ENCODE measurements at regions not wholly inside any gene's neighbourhood (a gene's known extent, or its start where the extent isn't known, plus 50 kb on each side); places are given as distances from the start of the nearest gene placed in this dataset.

- Histone ChIP-seq H3K79me1 (ENCODE audit: low read length) (no peaks in the 10 kb centered on the region), H2AK5ac (ENCODE audit: low read length) (no peak overlapping the region), H4K5ac (ENCODE audit: low read length) (no peak overlapping the region), H3K79me2 (ENCODE audit: control insufficient read depth, insufficient read depth, low read length) (no peaks in the 10 kb centered on the region), H3K23ac (ENCODE audit: low read length) (no peak overlapping the region), H3K4me2 (ENCODE audit: low read length) (no peak overlapping the region), H3K27me3 (ENCODE audit: insufficient read depth, low read length, poor library complexity) (no peaks in the 10 kb centered on the region), H3K18ac (ENCODE audit: low read length) (no peak overlapping the region), H3K4me1 (ENCODE audit: control insufficient read depth, low read depth, low read length) (no peaks in the 10 kb centered on the region), H3K56ac (ENCODE audit: low read length) (no peak overlapping the region), H2BK5ac (ENCODE audit: low read length) (no peak overlapping the region), H4K8ac (ENCODE audit: low read depth, low read length) (no peak overlapping the region), H2BK120ac (ENCODE audit: low read depth, low read length) (no peak overlapping the region), H3K27ac (ENCODE audit: low read depth, low read length) (no peak overlapping the region), H3K9ac (ENCODE audit: low read length) (no peak overlapping the region), H3K4me3 (ENCODE audit: low read length) (no peak overlapping the region), H3K36me3 (ENCODE audit: control insufficient read depth, insufficient read depth, low read length) (no peaks in the 10 kb centered on the region), H3K4ac (ENCODE audit: low read depth, low read length) (no peak overlapping the region), H2BK15ac (replicated peaks; ENCODE audit: low read depth) (no peak overlapping the region)
- no CpG with 5 or more reads among the region's 4 CpGs for WGBS (ENCODE audit: extremely low coverage, insufficient coverage, low lambda C conversion rate)
- DNase-seq = no peak
Measured at GRCh38 chr6:56381801-56382251, 134.4 kb upstream of the COL21A1 start.

DNA sequence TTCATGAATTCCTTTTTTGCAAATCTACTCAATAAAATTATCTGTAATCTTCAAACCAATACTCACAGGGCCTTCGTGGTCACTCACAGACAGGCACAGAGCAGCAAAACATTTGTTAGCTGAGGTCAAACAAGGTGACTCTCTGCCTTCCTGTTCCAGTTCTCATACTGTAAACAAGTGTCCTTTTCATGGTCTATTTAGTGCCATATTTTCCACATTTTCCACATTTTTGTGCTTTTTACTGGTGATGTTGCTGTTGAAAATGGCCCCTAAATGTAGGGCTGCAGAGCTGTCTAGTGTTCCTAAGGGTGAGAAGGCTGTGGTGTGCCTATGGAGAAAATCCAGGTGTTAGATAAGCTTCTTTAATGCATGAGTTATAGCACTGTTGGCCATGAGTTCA lies 133.1 kb upstream of the COL21A1 start:
- Histone ChIP-seq H3K79me2 (ENCODE audit: control insufficient read depth, insufficient read depth, low read length) (no peaks in the 10 kb centered on the region), H3K4me1 (ENCODE audit: control insufficient read depth, low read depth, low read length) (no peaks in the 10 kb centered on the region), H3K23ac (ENCODE audit: low read length) (no peak overlapping the region), H2AK5ac (ENCODE audit: low read length) (no peak overlapping the region), H3K4me2 (ENCODE audit: low read length) (no peak overlapping the region), H3K36me3 (ENCODE audit: control insufficient read depth, insufficient read depth, low read length) (no peaks in the 10 kb centered on the region), H3K9ac (ENCODE audit: low read length) (no peak overlapping the region), H3K18ac (ENCODE audit: low read length) (no peak overlapping the region), H4K5ac (ENCODE audit: low read length) (no peak overlapping the region), H3K4ac (ENCODE audit: low read depth, low read length) (no peak overlapping the region), H3K27ac (ENCODE audit: low read depth, low read length) (no peak overlapping the region), H4K8ac (ENCODE audit: low read depth, low read length) (no peak overlapping the region), H3K56ac (ENCODE audit: low read length) (no peak overlapping the region), H3K27me3 (ENCODE audit: insufficient read depth, low read length, poor library complexity) (no peaks in the 10 kb centered on the region), H2BK120ac (ENCODE audit: low read depth, low read length) (no peak overlapping the region), H3K79me1 (ENCODE audit: low read length) (no peaks in the 10 kb centered on the region), H2BK15ac (replicated peaks; ENCODE audit: low read depth) (no peak overlapping the region), H2BK5ac (ENCODE audit: low read length) (no peak overlapping the region), H3K4me3 (ENCODE audit: low read length) (no peak overlapping the region)
- no peak for DNase-seq
- no CpG with 5 or more reads among the region's 1 CpG for WGBS (ENCODE audit: extremely low coverage, insufficient coverage, low lambda C conversion rate)

- Histone ChIP-seq H3K56ac (ENCODE audit: low read length) (no peak overlapping the region), H2BK15ac (replicated peaks; ENCODE audit: low read depth) (no peak overlapping the region), H2AK5ac (ENCODE audit: low read length) (no peak overlapping the region), H4K5ac (ENCODE audit: low read length) (no peak overlapping the region), H2BK5ac (ENCODE audit: low read length) (no peak overlapping the region), H3K27me3 (ENCODE audit: insufficient read depth, low read length, poor library complexity) (no peaks in the 10 kb centered on the region), H3K27ac (ENCODE audit: low read depth, low read length) (no peak overlapping the region), H3K23ac (ENCODE audit: low read length) (no peak overlapping the region), H3K4me2 (ENCODE audit: low read length) (no peak overlapping the region), H3K36me3 (ENCODE audit: control insufficient read depth, insufficient read depth, low read length) (no peaks in the 10 kb centered on the region), H3K4ac (ENCODE audit: low read depth, low read length) (no peak overlapping the region), H4K8ac (ENCODE audit: low read depth, low read length) (no peak overlapping the region), H2BK120ac (ENCODE audit: low read depth, low read length) (no peak overlapping the region), H3K79me2 (ENCODE audit: control insufficient read depth, insufficient read depth, low read length) (no peaks in the 10 kb centered on the region), H3K79me1 (ENCODE audit: low read length) (no peaks in the 10 kb centered on the region), H3K9ac (ENCODE audit: low read length) (no peak overlapping the region), H3K4me1 (ENCODE audit: control insufficient read depth, low read depth, low read length) (no peaks in the 10 kb centered on the region), H3K18ac (ENCODE audit: low read length) (no peak overlapping the region), H3K4me3 (ENCODE audit: low read length) (no peak overlapping the region)
- DNase-seq = no peak
- no CpG with 5 or more reads among the region's 7 CpGs for WGBS (ENCODE audit: extremely low coverage, insufficient coverage, low lambda C conversion rate)
Measured at GRCh38 chr6:56378966-56379585, 131.7 kb upstream of the COL21A1 start.

GRCh38 chr6:56378507-56378906 lies 131.1 kb upstream of the COL21A1 start:
- no peak overlapping the region for H3K9ac ChIP-seq (ENCODE audit: low read length)
- H3K27ac ChIP-seq (ENCODE audit: low read depth, low read length) = no peak overlapping the region
- no peak overlapping the region for H3K4me3 ChIP-seq (ENCODE audit: low read length)
- H2BK15ac ChIP-seq (replicated peaks; ENCODE audit: low read depth) = no peak overlapping the region
- no peak overlapping the region for H4K5ac ChIP-seq (ENCODE audit: low read length)
- no peak overlapping the region for H3K4ac ChIP-seq (ENCODE audit: low read depth, low read length)
- H4K8ac ChIP-seq (ENCODE audit: low read depth, low read length) = no peak overlapping the region
- no peak overlapping the region for H3K56ac ChIP-seq (ENCODE audit: low read length)
- H3K36me3 ChIP-seq (ENCODE audit: control insufficient read depth, insufficient read depth, low read length) = no peaks in the 10 kb centered on the region
- H3K27me3 ChIP-seq (ENCODE audit: insufficient read depth, low read length, poor library complexity) = no peaks in the 10 kb centered on the region
- no peak overlapping the region for H3K4me2 ChIP-seq (ENCODE audit: low read length)
- H2BK5ac ChIP-seq (ENCODE audit: low read length) = no peak overlapping the region
- no peaks in the 10 kb centered on the region for H3K79me1 ChIP-seq (ENCODE audit: low read length)
- no peak overlapping the region for H3K18ac ChIP-seq (ENCODE audit: low read length)
- no peak for DNase-seq
- no peak overlapping the region for H2AK5ac ChIP-seq (ENCODE audit: low read length)
- H3K23ac ChIP-seq (ENCODE audit: low read length) = no peak overlapping the region
- no peak overlapping the region for H2BK120ac ChIP-seq (ENCODE audit: low read depth, low read length)
- no peaks in the 10 kb centered on the region for H3K79me2 ChIP-seq (ENCODE audit: control insufficient read depth, insufficient read depth, low read length)
- no peaks in the 10 kb centered on the region for H3K4me1 ChIP-seq (ENCODE audit: control insufficient read depth, low read depth, low read length)
- WGBS (ENCODE audit: extremely low coverage, insufficient coverage, low lambda C conversion rate) = no CpG with 5 or more reads among the region's 4 CpGs

DNA sequence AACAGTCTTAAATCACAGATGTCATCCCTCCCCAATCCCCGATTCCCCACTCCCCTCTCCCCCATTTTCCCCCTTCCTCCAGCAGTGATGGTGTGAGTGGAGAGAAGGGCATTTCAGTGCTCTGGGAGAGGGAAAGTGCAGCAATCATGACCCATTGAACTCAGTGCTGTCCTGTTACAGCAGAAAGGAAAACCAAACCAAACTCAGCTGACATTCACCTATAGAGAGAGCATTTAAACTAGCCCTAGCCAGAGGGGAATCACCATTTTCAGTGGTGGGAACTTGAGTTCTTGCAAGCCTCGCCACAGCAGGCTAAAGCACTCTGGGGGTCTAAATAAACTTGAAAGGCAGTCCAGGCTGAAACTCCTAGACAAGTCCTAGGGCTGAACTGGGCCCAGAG lies 129.9 kb upstream of the COL21A1 start:
- no peak overlapping the region for H3K56ac ChIP-seq (ENCODE audit: low read length)
- H3K4ac ChIP-seq (ENCODE audit: low read depth, low read length) = no peak overlapping the region
- no peaks in the 10 kb centered on the region for H3K79me2 ChIP-seq (ENCODE audit: control insufficient read depth, insufficient read depth, low read length)
- H3K9ac ChIP-seq (ENCODE audit: low read length) = no peak overlapping the region
- no peaks in the 10 kb centered on the region for H3K36me3 ChIP-seq (ENCODE audit: control insufficient read depth, insufficient read depth, low read length)
- no peak for DNase-seq
- H2BK120ac ChIP-seq (ENCODE audit: low read depth, low read length) = no peak overlapping the region
- H4K8ac ChIP-seq (ENCODE audit: low read depth, low read length) = no peak overlapping the region
- H3K18ac ChIP-seq (ENCODE audit: low read length) = no peak overlapping the region
- H3K27me3 ChIP-seq (ENCODE audit: insufficient read depth, low read length, poor library complexity) = no peaks in the 10 kb centered on the region
- H3K4me3 ChIP-seq (ENCODE audit: low read length) = no peak overlapping the region
- no peak overlapping the region for H4K5ac ChIP-seq (ENCODE audit: low read length)
- H3K23ac ChIP-seq (ENCODE audit: low read length) = no peak overlapping the region
- H2BK5ac ChIP-seq (ENCODE audit: low read length) = no peak overlapping the region
- H3K79me1 ChIP-seq (ENCODE audit: low read length) = no peaks in the 10 kb centered on the region
- H3K4me1 ChIP-seq (ENCODE audit: control insufficient read depth, low read depth, low read length) = no peaks in the 10 kb centered on the region
- H2BK15ac ChIP-seq (replicated peaks; ENCODE audit: low read depth) = no peak overlapping the region
- WGBS (ENCODE audit: extremely low coverage, insufficient coverage, low lambda C conversion rate) = no CpG with 5 or more reads among the region's 2 CpGs
- H3K4me2 ChIP-seq (ENCODE audit: low read length) = no peak overlapping the region
- H3K27ac ChIP-seq (ENCODE audit: low read depth, low read length) = no peak overlapping the region
- H2AK5ac ChIP-seq (ENCODE audit: low read length) = no peak overlapping the region

GRCh38 chr6:56375806-56376205 lies 128.4 kb upstream of the COL21A1 start:
- Histone ChIP-seq H2BK15ac (replicated peaks; ENCODE audit: low read depth) (no peak overlapping the region), H3K36me3 (ENCODE audit: control insufficient read depth, insufficient read depth, low read length) (no peaks in the 10 kb centered on the region), H3K18ac (ENCODE audit: low read length) (no peak overlapping the region), H3K23ac (ENCODE audit: low read length) (no peak overlapping the region), H3K4me1 (ENCODE audit: control insufficient read depth, low read depth, low read length) (no peaks in the 10 kb centered on the region), H2AK5ac (ENCODE audit: low read length) (no peak overlapping the region), H3K9ac (ENCODE audit: low read length) (no peak overlapping the region), H2BK5ac (ENCODE audit: low read length) (no peak overlapping the region), H3K56ac (ENCODE audit: low read length) (no peak overlapping the region), H4K5ac (ENCODE audit: low read length) (no peak overlapping the region), H3K4ac (ENCODE audit: low read depth, low read length) (no peak overlapping the region), H3K27ac (ENCODE audit: low read depth, low read length) (no peak overlapping the region), H3K79me1 (ENCODE audit: low read length) (no peaks in the 10 kb centered on the region), H3K4me2 (ENCODE audit: low read length) (no peak overlapping the region), H3K4me3 (ENCODE audit: low read length) (no peak overlapping the region), H3K79me2 (ENCODE audit: control insufficient read depth, insufficient read depth, low read length) (no peaks in the 10 kb centered on the region), H4K8ac (ENCODE audit: low read depth, low read length) (no peak overlapping the region), H2BK120ac (ENCODE audit: low read depth, low read length) (no peak overlapping the region), H3K27me3 (ENCODE audit: insufficient read depth, low read length, poor library complexity) (no peaks in the 10 kb centered on the region)
- no peak for DNase-seq
- no CpG with 5 or more reads among the region's 3 CpGs for WGBS (ENCODE audit: extremely low coverage, insufficient coverage, low lambda C conversion rate)

Data from mesendoderm (in vitro differentiated cells).